ENCODE measurements at regions not wholly inside any gene's neighbourhood (a gene's known extent, or its start where the extent isn't known, plus 50 kb on each side); places are given as distances from the start of the nearest gene placed in this dataset.

DNA sequence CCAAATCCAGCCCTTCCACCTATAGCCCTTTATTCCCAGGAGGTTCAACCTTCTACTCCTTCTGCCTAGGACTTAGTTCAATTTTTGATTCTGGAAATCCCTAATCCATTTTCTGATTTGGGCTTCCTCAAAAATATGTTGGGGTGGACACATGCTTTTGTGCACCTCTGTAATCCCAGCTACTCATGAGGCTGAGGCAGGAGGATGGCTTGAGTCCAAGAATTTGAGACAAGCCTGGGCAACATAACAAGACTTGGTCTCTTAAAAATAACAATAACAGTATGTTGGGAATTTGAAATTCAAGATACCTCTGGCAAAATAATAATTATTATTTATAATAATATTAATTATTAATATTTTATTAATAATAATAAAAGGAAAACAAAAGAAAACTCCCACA is 188.7 kb upstream of the TLE4 start:
- H3K27ac Mint-ChIP-seq, result no peak overlapping the region
- no peak for ATAC-seq (ENCODE audit: low read depth)
- ChIA-PET CTCF (no interaction called here), POLR2A (no interaction called here)
- H3K27me3 Mint-ChIP-seq, result no peaks in the 10 kb centered on the region
- no peak for DNase-seq
- H3K4me1 Mint-ChIP-seq, result peaks cover 9% of the 10 kb centered on the region
- peaks cover 14% of the 10 kb centered on the region for H3K9me3 Mint-ChIP-seq
- H3K4me3 Mint-ChIP-seq, result no peak overlapping the region
- TF ChIP-seq, protein P1, sequence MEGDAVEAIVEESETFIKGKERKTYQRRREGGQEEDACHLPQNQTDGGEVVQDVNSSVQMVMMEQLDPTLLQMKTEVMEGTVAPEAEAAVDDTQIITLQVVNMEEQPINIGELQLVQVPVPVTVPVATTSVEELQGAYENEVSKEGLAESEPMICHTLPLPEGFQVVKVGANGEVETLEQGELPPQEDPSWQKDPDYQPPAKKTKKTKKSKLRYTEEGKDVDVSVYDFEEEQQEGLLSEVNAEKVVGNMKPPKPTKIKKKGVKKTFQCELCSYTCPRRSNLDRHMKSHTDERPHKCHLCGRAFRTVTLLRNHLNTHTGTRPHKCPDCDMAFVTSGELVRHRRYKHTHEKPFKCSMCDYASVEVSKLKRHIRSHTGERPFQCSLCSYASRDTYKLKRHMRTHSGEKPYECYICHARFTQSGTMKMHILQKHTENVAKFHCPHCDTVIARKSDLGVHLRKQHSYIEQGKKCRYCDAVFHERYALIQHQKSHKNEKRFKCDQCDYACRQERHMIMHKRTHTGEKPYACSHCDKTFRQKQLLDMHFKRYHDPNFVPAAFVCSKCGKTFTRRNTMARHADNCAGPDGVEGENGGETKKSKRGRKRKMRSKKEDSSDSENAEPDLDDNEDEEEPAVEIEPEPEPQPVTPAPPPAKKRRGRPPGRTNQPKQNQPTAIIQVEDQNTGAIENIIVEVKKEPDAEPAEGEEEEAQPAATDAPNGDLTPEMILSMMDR (IDR thresholded peaks at IDR 0.05), result no peak
- no peaks in the 10 kb centered on the region for H3K36me3 Mint-ChIP-seq (ENCODE audit: low read depth)
- intact Hi-C loops (cut with micrococcal nuclease), result no loop called here

DNA sequence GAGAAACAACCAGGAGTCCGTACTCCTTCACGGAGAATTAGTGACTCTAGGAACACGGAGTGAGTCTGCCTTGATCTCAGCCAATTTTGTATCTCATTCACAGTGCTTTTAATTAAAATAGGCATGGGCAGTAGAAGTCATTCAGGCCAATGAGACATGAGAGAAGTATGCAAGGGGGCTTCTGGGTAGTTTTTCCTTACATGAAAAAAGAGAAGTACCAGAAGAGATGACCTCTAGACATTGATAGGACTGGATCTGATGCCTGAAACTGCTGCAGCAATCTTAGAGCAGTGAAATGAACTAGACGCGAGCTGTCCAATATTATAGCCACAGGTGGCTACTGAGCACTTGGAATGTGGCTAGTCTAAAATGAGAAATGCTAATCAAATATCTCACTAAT is 187.7 kb upstream of the TLE4 start:
- TF ChIP-seq, protein P1 (IDR thresholded peaks at IDR 0.05), result no peak
- CTCF ChIA-PET, result no interaction called here
- DNase-seq (no peak), ATAC-seq (ENCODE audit: low read depth) (no peak)
- intact Hi-C loops (cut with micrococcal nuclease), result no loop called here
- no peak overlapping the region for H3K27ac Mint-ChIP-seq
- peaks cover 14% of the 10 kb centered on the region for H3K9me3 Mint-ChIP-seq
- peaks cover 9% of the 10 kb centered on the region for H3K4me1 Mint-ChIP-seq
- no peaks in the 10 kb centered on the region for H3K36me3 Mint-ChIP-seq (ENCODE audit: low read depth)
- no peaks in the 10 kb centered on the region for H3K27me3 Mint-ChIP-seq
- POLR2A ChIA-PET, result no interaction called here
- H3K4me3 Mint-ChIP-seq, result no peak overlapping the region

DNA sequence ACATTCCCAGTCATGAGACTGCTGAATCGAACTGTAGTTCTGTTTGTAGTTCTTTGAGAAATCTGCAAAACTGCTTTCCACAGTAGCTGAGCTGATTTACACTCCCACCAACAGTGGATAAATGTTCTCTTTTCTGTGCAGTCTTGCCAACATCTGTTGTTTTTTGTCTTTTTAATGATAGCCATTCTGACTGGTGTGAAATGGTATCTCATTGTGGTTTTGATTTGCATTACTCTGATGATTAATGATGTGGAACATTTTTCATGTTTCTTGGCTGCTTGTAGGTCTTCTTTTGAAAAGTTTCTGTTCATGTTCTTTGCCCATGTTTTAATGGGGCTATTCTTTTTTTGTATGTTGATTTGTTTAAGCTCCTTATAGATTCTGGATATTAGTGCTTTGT is 187.3 kb upstream of the TLE4 start:
- ATAC-seq (ENCODE audit: low read depth) (no peak), DNase-seq (no peak)
- ChIA-PET CTCF (no interaction called here), POLR2A (no interaction called here)
- intact Hi-C loops (cut with micrococcal nuclease), result no loop called here
- peaks cover 9% of the 10 kb centered on the region for H3K4me1 Mint-ChIP-seq
- peaks cover 11% of the 10 kb centered on the region for H3K9me3 Mint-ChIP-seq
- no peaks in the 10 kb centered on the region for H3K36me3 Mint-ChIP-seq (ENCODE audit: low read depth)
- no peaks in the 10 kb centered on the region for H3K27me3 Mint-ChIP-seq
- no peak overlapping the region for H3K27ac Mint-ChIP-seq
- H3K4me3 Mint-ChIP-seq, result no peak overlapping the region
- TF ChIP-seq, protein P1 (IDR thresholded peaks at IDR 0.05), result no peak

DNA sequence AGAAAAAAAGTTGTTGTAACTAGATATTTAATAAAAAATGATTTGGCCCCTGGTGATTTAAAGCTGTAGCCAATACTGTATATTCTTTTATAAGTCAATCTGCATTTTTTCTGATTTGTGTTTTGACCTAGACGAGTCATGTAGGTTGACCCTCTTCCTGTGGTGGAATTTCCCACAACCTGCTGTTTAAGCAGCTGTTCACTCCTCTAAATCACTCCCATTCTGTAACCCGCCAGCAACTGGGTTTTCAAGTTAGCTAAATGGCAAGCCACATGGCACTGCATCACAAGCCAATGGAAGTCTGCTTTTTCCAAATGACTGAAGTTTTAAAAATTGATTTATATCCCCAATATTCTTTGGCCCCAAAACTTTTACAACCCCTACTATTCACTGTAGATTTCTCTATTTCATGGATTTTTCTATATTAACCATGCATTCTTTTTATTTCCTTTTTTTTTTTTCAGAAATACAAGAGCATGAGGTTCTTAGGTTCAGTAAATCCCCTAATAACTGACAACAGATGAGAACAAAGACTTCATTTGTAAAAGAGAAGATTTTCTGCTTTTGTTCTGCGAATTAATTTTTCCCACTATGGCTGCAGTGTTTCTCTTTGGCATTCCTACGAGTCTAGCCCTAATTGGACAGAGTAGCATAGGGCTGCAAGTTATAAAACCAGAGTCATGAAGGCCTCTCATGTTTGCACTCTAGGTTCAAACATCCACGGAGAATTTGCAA is 184.5 kb upstream of the TLE4 start:
- intact Hi-C loops (cut with micrococcal nuclease), result no loop called here
- ATAC-seq (ENCODE audit: low read depth), result no peak
- TF ChIP-seq, protein P1 (IDR thresholded peaks at IDR 0.05), result no peak
- ChIA-PET POLR2A (no interaction called here), CTCF (no interaction called here)
- Mint-ChIP-seq H3K4me3 (no peak overlapping the region), H3K9me3 (peaks cover 8% of the 10 kb centered on the region), H3K4me1 (peaks cover 8% of the 10 kb centered on the region), H3K36me3 (ENCODE audit: low read depth) (no peaks in the 10 kb centered on the region), H3K27me3 (no peaks in the 10 kb centered on the region), H3K27ac (no peak overlapping the region)
- no peak for DNase-seq

DNA sequence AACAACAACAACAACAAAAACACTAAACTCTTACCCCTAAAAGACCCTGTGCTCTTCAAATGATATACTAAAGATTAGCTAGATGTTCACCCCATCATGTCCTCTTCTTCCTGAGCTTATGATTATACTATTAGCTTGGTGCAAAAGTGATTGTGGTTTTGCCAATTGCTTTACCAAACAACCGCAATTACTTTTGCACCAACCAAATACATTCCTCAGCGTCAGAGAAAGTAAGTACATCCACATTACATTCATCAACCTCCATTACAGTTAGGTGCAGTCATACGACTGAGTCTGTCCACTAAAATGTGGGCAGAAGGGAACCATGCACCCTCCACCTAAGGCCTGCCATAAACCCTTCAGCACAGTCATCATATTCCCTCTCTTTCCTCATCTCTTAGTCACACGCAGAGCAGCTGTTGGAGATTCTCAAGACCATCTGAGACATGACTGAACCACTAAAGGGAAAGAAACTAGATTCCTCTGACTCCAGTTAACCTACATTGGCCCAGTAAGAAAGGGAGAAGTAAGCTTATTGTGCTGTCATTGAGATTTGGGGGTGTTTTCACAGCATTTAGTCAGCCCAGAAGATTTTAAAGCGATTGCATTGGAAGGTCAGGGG is 181.6 kb upstream of the TLE4 start:
- peaks cover under 1% of the 10 kb centered on the region for H3K9me3 Mint-ChIP-seq
- intact Hi-C loops (cut with micrococcal nuclease), result no loop called here
- TF ChIP-seq, protein P1 (IDR thresholded peaks at IDR 0.05), result no peak
- ChIA-PET POLR2A (no interaction called here), CTCF (no interaction called here)
- no peaks in the 10 kb centered on the region for H3K4me1 Mint-ChIP-seq
- no peaks in the 10 kb centered on the region for H3K36me3 Mint-ChIP-seq (ENCODE audit: low read depth)
- H3K27ac Mint-ChIP-seq, result no peak overlapping the region
- ATAC-seq (ENCODE audit: low read depth) (no peak), DNase-seq (no peak)
- no peaks in the 10 kb centered on the region for H3K27me3 Mint-ChIP-seq
- no peak overlapping the region for H3K4me3 Mint-ChIP-seq
